Midbrain (tissue), 1 donor: ENCODE measurements at regions not wholly inside any gene's neighbourhood (a gene's known extent, or its start where the extent isn't known, plus 50 kb on each side); places are given as distances from the start of the nearest gene placed in this dataset.
A peak's percentile ranks its signal among the peaks of the same experiment; 100 is the strongest.
"Not testable (repeated sequence)": the region's sequence is repeated elsewhere in the genome, so short reads cannot be mapped to it uniquely, and the experiment has no call there.

ENCODE experiments used
- DNase-seq: peaks from one replicate; lab custom pipeline; 2025; lab: John Stamatoyannopoulos, UW

- DNase-seq, result no peak
Measured at GRCh38 chr4:104129243-104129642, 365.5 kb downstream of the CXXC4 start.

GRCh38 chr4:104128850-104129213, 365.9 kb downstream of the CXXC4 start:
- no peak for DNase-seq

DNA sequence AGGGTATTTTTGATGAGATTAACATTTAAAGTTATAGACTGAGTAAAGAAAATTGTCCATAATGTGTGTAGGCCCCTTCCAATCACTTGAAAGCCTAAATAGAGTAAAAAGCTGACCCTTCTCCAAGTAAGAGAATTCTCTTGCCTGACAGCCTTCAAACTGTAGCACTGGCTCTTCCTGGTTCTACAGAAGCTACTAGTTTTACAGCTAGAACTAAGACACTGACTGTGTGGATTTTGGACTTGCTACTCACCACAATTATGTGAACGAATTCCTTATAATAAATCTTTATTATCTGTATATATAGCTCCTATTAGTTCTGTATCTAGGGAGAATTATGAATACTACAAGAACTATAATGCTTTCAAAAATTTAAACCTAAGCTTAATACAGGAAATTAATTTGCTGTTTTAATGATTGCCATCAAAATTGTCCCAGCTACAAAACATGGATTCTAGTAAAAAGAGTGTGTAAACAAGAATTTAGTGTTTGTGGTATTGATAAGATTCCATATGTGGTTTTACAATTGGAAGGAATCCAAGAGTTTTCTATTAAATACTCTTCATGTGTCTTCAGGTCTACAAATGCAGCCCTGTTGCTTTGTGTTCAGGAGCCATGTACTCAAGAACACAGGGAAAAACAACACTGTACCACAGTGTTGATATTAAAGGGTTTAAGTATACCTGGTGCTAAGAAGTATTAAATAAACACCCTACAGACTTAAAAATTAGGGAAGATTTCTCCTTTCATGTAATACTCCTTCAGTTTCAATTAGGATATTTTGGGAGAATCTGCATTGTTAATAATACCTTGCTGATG, 366.5 kb downstream of the CXXC4 start:
- DNase-seq, result no peak

DNA sequence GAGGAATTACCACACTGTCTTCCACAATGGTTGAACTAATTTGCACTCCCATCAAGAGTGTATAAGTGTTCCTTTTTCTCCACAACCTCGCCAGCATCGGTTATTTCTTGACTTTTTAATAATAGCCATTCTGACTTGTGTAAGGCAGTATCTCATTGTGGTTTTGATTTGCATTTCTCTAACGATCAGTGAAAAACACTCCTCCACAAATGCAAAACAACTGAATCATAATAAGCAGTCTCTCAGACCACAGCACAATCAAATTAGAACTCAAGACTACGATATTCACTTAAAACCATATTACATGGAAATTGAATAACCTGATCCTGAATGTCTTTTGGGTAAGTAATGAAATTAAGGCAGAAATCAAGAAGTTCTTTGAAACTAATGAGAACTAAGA, 371.7 kb downstream of the CXXC4 start:
- no peak for DNase-seq

DNA sequence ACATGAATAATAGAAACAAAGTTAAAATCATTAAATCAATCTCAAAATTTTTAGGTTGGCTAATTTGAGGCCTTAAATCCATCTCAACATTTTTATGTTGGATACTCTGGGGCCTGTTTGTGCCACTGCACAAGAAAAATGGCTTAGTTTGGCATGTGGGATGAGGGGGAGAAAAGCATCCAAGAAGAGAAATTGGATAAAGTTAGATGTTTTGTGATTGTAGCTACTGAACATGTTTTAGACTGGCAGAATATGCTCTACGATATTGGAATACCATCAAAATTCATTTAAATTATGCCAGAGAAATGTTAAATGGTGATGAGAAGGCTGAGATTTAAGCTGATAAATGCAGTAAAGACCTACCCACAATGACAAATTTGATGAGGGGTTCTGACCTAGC, 376.9 kb downstream of the CXXC4 start:
- no peak for DNase-seq

DNA sequence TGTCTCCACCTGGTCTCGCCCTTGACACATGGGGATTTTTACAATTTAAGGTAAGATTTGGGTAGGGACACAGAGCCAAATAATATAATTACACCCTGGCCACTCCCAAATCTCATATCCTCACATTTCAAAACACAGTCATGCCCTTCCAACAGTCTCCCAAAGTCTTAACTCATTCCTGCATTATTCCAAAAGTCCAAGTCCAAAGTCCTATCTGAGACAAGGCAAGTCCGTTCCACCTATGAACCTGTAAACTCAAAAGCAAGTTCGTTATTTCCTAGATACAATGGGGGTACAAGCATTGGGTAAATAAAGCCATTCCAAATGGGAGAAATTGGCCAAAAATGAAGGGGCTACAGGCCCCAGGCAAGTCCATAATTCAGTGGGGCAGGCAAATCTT, 380.8 kb downstream of the CXXC4 start:
- no peak for DNase-seq

GRCh38 chr4:104099141-104099540, 379.4 kb upstream of the TACR3 start:
- DNase-seq, result no peak

GRCh38 chr4:104093247-104093646, 373.5 kb upstream of the TACR3 start:
- DNase-seq, result no peak

DNA sequence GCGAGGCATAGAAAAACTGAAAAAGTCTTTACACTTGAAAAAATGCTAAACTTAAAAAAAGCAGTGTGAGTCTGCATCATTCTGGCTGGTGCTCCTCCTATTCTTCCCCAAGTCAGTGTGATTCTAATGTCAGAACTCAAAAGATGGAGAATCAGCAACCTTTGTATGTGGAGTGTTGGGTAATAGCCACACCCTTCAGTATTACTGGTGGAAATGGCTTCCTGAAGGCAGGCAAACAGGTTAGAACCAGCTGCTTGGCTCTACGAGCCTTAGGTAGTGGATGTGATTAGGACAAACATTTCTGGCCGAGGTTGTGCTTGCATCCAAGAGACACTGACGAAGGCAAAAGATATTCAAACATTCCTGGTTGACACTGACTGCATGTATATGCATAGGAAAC, 353.4 kb upstream of the TACR3 start:
- DNase-seq, result no peak

DNA sequence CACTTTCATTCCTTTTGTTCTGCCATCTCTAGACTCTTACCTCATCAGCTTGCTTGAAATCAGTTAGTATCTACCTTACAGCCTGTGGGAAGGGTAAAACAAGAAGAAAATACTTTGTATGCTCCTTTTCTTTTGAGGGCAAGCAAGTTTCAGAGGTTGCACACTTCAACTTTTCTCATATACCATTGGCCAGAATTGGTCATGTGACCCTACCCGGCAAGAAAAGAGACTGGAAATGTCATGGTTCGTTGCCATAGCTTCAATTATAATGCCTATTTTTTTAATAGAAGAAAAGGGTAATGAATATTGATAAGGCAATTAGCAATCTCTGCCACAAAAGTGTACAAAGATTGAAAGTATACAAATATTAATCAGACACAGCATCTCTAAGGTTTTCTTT, 346.7 kb upstream of the TACR3 start:
- DNase-seq, result no peak

DNA sequence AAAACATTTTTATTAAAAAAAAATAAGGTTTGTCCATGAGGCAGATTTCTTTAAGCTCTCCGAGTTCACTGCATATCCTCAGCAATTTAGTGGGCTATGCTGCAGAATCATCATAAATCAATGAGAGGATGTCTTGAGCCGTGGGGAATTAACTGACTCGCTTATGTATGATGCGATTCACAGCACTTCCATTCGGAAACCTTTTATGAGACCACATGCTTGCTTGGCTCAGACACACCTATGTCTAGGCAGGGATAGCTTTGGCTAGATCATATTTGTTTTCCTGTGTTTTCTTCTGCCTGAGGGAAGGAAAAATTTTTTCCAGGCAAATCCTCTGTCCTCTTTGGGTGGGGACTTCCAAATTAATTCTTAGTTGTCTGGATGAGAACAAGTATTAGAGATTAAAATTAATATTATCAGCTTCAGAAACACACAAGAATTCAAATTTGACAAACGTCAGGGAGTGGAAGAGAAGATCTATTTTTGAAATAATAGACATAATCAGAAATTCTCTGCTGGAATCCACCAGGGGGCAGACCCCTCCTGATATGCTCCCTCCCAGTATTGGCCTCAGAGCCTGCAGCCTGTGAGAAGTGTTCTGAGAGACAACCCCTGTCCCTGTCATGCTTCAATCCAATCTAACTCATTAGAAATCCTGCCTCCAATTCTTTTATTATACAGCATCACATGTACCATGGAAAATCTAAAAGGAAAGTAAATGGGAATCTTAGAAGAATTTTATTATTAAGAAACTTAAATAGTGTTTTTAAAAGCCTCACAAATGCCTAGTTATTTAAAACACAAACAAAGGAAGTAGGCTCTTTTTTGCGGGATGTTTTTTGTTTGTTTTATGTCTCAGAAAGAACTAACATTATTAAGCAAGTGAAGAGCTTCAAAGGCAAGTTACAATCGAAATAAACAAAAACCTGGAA, 345.1 kb upstream of the TACR3 start:
- peak; percentile 73 for DNase-seq

DNA sequence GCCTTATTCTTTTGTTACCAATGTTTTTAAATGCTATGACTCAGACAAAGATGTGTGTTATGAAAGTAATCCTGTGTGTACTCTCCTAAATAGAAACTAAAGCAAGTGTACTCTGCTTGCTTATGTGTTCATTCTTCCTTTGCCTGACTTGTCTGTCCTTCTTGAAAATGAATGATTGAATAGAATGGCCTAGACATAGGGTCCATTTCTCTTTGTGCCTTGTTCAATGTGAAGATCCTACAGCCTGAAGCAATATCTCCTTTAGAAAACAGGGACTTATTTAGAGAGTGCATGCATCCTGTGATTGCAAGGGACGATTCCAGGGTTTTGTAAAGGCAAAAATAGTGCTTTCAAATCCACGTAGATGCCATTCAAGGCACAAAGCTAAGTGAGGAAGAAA, 343.6 kb upstream of the TACR3 start:
- DNase-seq, result no peak

GRCh38 chr4:104044369-104044768, 324.6 kb upstream of the TACR3 start:
- DNase-seq, result no peak

GRCh38 chr4:104032896-104033295, 313.1 kb upstream of the TACR3 start:
- no peak for DNase-seq

DNA sequence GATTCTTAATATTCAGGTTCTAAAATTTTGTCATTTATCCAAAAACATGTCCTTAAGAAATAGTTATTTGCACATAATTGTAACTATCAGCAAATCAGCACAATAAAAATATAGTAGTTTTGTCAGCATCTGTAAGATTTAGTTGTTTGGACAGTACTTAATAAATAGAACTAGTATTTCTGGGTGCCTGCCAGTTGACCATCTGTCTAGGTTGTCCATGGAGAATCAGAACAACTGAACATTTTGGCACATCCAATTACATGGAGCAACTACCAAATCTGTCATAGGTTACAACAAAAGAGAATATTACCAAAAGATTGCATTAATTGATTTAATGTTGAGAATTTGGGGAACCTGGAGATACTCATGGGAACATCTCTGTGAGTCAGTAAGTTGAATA, 305.5 kb upstream of the TACR3 start:
- DNase-seq, result no peak

DNA sequence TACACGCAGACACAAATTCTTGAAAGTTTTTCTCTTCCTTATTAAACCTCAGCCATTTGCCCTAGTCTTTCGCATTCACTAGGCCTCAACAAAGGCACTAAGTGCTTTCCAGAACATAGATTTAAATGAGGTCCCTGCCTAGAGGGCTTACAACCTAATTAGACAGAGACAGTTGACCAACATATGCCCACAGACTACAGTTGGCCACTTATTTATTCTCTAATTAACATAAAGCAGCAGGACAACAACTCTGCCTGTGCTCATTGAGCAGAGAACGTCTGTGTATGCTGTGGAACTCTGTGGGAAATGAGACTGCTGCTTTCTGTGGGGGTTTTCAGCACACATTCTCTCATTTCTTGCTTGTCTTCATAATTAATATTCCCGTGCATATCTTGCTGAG, 303.0 kb upstream of the TACR3 start:
- DNase-seq, result peak; percentile 13

- no peak for DNase-seq
Measured at GRCh38 chr4:104022226-104022625, 302.4 kb upstream of the TACR3 start.

- DNase-seq, result no peak
Measured at GRCh38 chr4:104020641-104021040, 300.9 kb upstream of the TACR3 start.

DNA sequence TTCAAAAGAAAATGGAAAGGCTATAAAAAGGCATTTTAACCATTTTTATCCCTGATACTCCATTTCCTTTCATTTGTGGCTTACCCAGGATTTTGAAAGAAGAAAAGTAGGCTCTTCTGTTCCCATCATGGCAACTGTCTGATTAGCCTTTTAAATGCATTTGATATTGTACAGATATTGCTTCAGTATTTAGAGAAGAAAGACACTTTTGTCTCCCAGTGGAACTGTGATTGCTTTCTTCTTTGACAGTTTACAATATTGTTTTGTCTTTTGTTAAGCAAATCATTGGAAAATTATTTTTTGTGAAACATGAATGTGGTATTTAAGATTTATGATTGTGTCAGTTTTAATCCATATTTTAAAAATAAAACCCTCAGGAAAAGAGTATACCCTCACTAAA, 297.4 kb upstream of the TACR3 start:
- DNase-seq, result no peak

DNA sequence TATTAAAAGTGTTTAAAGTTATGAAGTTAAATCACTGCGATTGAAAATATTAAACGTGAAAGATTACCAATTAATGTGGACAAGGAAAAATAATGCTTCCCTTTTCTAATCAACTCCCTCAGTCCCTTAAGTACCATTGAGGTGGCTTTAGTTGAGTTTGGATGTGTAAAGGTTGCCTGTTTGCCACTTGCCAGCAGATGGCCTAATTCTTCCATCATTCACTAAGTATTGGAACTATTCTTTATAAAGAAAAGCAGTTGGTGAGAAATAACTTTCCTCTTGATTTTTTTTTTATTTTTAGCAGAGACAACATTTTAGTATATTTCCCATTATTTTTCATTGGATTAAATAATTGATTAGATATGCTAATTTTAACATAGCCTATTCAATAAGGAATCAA, 295.9 kb upstream of the TACR3 start:
- peak; percentile 56 for DNase-seq

GRCh38 chr4:104010722-104011121, 290.9 kb upstream of the TACR3 start:
- no peak for DNase-seq

- DNase-seq, result not testable (repeated sequence)
Measured at GRCh38 chr4:104002318-104002717, 282.5 kb upstream of the TACR3 start.

DNA sequence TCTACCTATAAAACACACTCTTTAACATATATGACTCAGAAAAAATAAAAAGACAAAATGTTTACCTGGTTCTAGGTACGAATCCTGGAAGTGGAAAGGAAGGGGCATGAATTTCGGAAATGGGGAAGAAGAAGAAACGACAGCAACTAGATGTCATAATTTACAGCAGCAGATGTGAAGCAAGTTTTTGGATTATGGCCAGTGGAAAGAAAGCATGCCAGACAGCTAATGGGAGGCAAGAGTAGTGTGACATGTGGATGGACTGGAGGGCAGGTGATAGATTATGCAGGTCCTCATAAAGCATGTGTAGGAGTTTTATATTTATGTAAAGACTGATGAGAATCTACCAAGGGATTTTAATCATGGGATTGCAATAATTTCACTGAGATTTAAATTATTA, 279.0 kb upstream of the TACR3 start:
- DNase-seq, result no peak
